BLaER1 treated with 17β-estradiol and CSF1 and Interleukin-3, amounts not matched to agents 10 nM and 100 nM (cell line): ENCODE measurements at regions not wholly inside any gene's neighbourhood (a gene's known extent, or its start where the extent isn't known, plus 50 kb on each side); places are given as distances from the start of the nearest gene placed in this dataset.

Source experiments
- H3K27ac ChIP-seq, 11 experiments: shearing (Covaris generic); formaldehyde crosslinking; 2 replicates each; pipeline ENCODE4 v1.8.1; 2022
- H3K27me3 ChIP-seq, 11 experiments: shearing (Covaris generic); formaldehyde crosslinking; 2 replicates each; pipeline ENCODE4 v1.8.1; 2022
- H3K36me3 ChIP-seq, 11 experiments: shearing (Covaris generic); formaldehyde crosslinking; 2 replicates each; pipeline ENCODE4 v1.8.1; 2022
- H3K4me1 ChIP-seq, 10 experiments: shearing (Covaris generic); formaldehyde crosslinking; 2 replicates each; pipeline ENCODE4 v1.8.1; 2022
- H3K4me2 ChIP-seq, 11 experiments: shearing (Covaris generic); formaldehyde crosslinking; 2 replicates each; pipeline ENCODE4 v1.8.1; 2022
- H3K4me3 ChIP-seq, 10 experiments: shearing (Covaris generic); formaldehyde crosslinking; 2 replicates each; pipeline ENCODE4 v1.8.1; 2022
- H3K9ac ChIP-seq, 11 experiments: shearing (Covaris generic); formaldehyde crosslinking; 2 replicates each; pipeline ENCODE4 v1.8.1; 2022
- H3K9me3 ChIP-seq, 11 experiments: shearing (Covaris generic); formaldehyde crosslinking; replicated peaks in 1 of 11; 2 replicates each; pipeline ENCODE4 v1.8.1; 2022
- H4K20me1 ChIP-seq, 11 experiments: shearing (Covaris generic); formaldehyde crosslinking; 2 replicates each; pipeline ENCODE4 v1.8.1; 2022
- Cebpa-rat ChIP-seq, 11 experiments: shearing (Covaris generic); IDR thresholded peaks; 2 replicates each; pipeline ENCODE4 v1.8.1; 2022

- Histone ChIP-seq H3K4me2 (no peak overlapping the region), H3K27ac (no peak overlapping the region), H3K27me3 (no peaks in the 10 kb centered on the region), H3K9me3 (peaks cover 7 to 36% (median 10%) of the 10 kb centered on the region in 11 experiments; a peak in 20 of 22 replicates), H3K36me3 (no peaks in the 10 kb centered on the region), H3K4me3 (no peak overlapping the region), H4K20me1 (no peaks in the 10 kb centered on the region), H3K9ac (no peak overlapping the region), H3K4me1 (0 out of 20 replicates have a peak, but pooled peaks cover 0 to 6% (median 0%) of the 10 kb centered on the region in 10 experiments)
- TF ChIP-seq Cebpa-rat (IDR thresholded peaks at IDR 0.05): no peak
Measured at GRCh38 chr10:58140691-58141347, 126.9 kb downstream of the IPMK start.

GRCh38 chr10:58140054-58140453 lies 127.6 kb downstream of the IPMK start:
- no peak overlapping the region for H3K4me2 ChIP-seq
- 0 out of 20 replicates have a peak, but pooled peaks cover 0 to 6% (median 0%) of the 10 kb centered on the region in 10 experiments for H3K4me1 ChIP-seq
- no peak for TF ChIP-seq Cebpa-rat (IDR thresholded peaks at IDR 0.05)
- H4K20me1 ChIP-seq: no peaks in the 10 kb centered on the region
- H3K27ac ChIP-seq: no peak overlapping the region
- peaks cover 7 to 34% (median 10%) of the 10 kb centered on the region in 11 experiments; a peak in 20 of 22 replicates for H3K9me3 ChIP-seq
- H3K36me3 ChIP-seq: no peaks in the 10 kb centered on the region
- no peaks in the 10 kb centered on the region for H3K27me3 ChIP-seq
- H3K4me3 ChIP-seq: no peak overlapping the region
- H3K9ac ChIP-seq: no peak overlapping the region

DNA sequence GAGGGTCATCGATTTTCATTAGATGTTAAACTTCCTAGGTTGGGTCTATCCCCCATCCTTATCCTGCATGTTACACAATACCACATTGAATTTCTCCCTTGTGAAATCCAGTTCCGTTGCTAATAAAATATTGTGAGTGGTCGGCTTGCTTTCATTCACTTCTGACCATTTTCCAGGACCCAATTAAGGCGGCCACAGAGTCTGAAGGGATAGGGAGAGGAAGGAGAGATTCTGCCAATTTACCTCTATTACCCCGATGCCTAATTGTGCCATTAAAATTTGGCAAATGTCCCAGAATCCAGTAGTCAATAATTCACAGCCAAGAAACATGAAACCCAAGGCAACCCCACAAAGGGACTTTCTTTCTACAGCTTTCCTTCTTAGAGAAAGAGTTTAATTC lies 129.9 kb downstream of the IPMK start:
- Histone ChIP-seq H3K4me3 (no peak overlapping the region), H3K27me3 (no peaks in the 10 kb centered on the region), H4K20me1 (no peaks in the 10 kb centered on the region), H3K4me1 (no peaks in the 10 kb centered on the region), H3K9ac (no peak overlapping the region), H3K36me3 (no peaks in the 10 kb centered on the region), H3K27ac (no peak overlapping the region), H3K4me2 (no peak overlapping the region), H3K9me3 (peaks cover 0 to 12% (median 0%) of the 10 kb centered on the region in 11 experiments; a peak in 4 of 22 replicates)
- no peak for TF ChIP-seq Cebpa-rat (IDR thresholded peaks at IDR 0.05)

DNA sequence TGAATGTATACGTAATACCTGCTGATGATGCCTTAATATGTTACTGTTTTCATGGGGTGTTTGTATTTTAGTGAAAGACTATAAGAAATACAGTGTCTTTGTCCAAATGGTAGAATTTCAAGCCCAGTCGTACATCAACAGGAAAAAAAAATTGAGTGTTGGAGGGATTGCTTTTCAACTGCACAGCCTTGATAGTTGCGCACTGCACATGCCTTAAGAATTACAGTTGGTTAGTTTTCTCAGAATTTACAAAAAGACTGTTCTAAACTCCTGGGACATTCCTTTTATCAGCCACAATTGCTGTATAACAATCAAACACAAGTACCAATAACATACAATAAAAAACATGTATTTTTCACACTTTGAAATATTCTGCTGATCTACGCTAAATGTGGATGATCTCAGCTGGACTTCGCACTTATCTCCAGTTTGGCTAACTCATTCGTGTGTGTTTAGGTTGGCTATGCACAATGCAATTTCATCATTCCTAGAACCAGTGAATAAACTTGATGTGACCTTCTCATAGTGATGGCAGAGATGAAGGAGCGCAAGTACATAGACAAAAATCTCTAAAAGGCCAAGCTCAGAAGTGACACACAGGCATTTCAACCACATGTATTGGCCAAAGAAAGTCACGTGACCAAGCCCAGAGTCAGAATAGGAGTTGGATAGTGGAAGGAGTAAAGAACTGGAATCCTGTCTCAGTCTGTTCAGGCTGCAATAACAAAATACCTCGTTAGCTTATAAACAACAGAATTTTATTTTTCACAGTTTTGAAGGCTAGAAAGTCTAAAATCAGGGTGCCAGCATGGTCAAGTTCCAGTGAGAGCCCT lies 152.3 kb downstream of the IPMK start:
- Histone ChIP-seq H3K36me3 (no peaks in the 10 kb centered on the region), H3K9ac (no peak overlapping the region), H4K20me1 (no peaks in the 10 kb centered on the region), H3K4me2 (no peak overlapping the region), H3K27me3 (no peaks in the 10 kb centered on the region), H3K27ac (no peak overlapping the region), H3K4me3 (no peak overlapping the region), H3K9me3 (no peaks in the 10 kb centered on the region), H3K4me1 (no peaks in the 10 kb centered on the region)
- TF ChIP-seq Cebpa-rat (IDR thresholded peaks at IDR 0.05): no peak

DNA sequence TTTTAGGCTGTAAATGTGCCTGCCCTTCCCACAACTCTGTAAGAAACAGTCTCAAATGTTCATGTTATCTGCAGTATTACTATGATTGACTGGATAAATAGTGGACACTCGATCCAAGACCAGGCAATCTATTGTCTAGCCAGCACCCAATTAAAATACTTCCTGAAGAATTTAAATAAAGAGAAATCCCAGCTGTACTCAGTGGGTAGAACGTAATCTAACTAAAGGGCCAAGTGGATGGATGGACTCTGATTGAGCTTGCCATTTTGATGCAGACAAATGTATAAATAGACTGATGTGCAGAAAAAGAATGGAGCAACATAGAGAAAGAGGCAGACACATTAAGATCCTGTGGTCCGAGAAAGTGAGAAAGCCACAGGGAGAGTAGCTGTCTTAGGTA lies 158.0 kb downstream of the IPMK start:
- Histone ChIP-seq H4K20me1 (no peaks in the 10 kb centered on the region), H3K36me3 (no peaks in the 10 kb centered on the region), H3K9me3 (peaks cover 0 to 11% (median 0%) of the 10 kb centered on the region in 11 experiments; a peak in 7 of 22 replicates), H3K27me3 (no peaks in the 10 kb centered on the region), H3K4me1 (no peaks in the 10 kb centered on the region), H3K4me2 (no peak overlapping the region), H3K27ac (no peak overlapping the region), H3K4me3 (no peak overlapping the region), H3K9ac (no peak overlapping the region)
- TF ChIP-seq Cebpa-rat (IDR thresholded peaks at IDR 0.05): no peak

GRCh38 chr10:58107506-58107905 lies 160.2 kb downstream of the IPMK start:
- no peak overlapping the region for H3K4me3 ChIP-seq
- H3K4me1 ChIP-seq: no peaks in the 10 kb centered on the region
- TF ChIP-seq Cebpa-rat (IDR thresholded peaks at IDR 0.05): no peak
- peaks cover 0 to 17% (median 4%) of the 10 kb centered on the region in 11 experiments; a peak in 12 of 22 replicates for H3K9me3 ChIP-seq
- H4K20me1 ChIP-seq: no peaks in the 10 kb centered on the region
- no peaks in the 10 kb centered on the region for H3K36me3 ChIP-seq
- H3K4me2 ChIP-seq: no peak overlapping the region
- H3K27ac ChIP-seq: no peak overlapping the region
- H3K27me3 ChIP-seq: no peaks in the 10 kb centered on the region
- H3K9ac ChIP-seq: no peak overlapping the region

DNA sequence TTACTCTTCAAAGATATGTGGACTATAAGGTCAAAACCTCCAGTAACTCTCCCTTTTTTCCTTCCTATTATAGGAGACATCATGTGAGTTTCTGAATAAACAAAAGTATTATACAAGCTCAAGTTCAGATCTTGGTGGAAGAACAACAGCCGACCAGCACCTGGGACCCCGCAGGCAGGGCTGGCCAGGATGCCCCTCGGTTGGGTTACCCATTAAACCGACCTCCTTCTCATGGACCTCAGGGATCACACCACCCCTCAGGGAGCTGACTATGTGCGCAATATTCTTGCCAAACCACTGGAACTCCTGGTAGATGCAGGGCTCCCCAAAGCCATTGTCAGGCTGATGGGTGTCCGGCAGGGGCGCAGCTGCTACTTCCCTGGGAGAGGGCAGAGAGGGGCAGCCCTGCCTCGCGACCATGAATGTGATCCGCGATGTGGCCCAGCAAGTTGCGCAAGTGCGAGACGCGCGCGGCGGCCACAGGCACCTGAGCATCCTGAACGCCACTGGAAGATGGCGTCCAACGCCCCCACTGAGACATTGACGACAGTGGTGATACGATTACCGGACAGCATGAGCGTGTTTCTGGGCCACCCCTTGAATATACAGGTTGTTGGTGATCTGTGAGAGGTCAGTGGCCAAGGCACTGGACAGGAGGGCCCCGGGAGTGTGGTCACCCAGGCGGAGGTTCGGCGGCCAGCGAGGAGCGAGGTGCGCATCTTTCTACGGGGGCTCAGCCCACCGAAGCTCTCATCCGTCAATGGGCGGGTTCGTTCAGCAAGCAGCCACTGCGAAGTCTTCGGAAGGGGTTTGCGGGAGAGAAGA lies 161.3 kb downstream of the IPMK start:
- Histone ChIP-seq H3K36me3 (no peaks in the 10 kb centered on the region), H3K4me3 (no peak overlapping the region), H3K4me2 (no peak overlapping the region), H3K9ac (no peak overlapping the region), H3K9me3 (peaks cover 0 to 22% (median 7%) of the 10 kb centered on the region in 11 experiments; a peak in 12 of 22 replicates), H3K4me1 (no peaks in the 10 kb centered on the region), H4K20me1 (no peaks in the 10 kb centered on the region), H3K27me3 (no peaks in the 10 kb centered on the region), H3K27ac (no peak overlapping the region)
- TF ChIP-seq Cebpa-rat (IDR thresholded peaks at IDR 0.05): no peak; a peak in 1 of 22 replicates

- Histone ChIP-seq H3K27ac (no peak overlapping the region), H3K9me3 (peaks cover 0 to 22% (median 7%) of the 10 kb centered on the region in 11 experiments; a peak in 12 of 22 replicates), H3K36me3 (no peaks in the 10 kb centered on the region), H3K27me3 (no peaks in the 10 kb centered on the region), H3K4me1 (no peaks in the 10 kb centered on the region), H4K20me1 (no peaks in the 10 kb centered on the region), H3K4me3 (no peak overlapping the region), H3K9ac (no peak overlapping the region), H3K4me2 (no peak overlapping the region)
- no peak for TF ChIP-seq Cebpa-rat (IDR thresholded peaks at IDR 0.05)
Measured at GRCh38 chr10:58104351-58104751, 163.3 kb downstream of the IPMK start.

DNA sequence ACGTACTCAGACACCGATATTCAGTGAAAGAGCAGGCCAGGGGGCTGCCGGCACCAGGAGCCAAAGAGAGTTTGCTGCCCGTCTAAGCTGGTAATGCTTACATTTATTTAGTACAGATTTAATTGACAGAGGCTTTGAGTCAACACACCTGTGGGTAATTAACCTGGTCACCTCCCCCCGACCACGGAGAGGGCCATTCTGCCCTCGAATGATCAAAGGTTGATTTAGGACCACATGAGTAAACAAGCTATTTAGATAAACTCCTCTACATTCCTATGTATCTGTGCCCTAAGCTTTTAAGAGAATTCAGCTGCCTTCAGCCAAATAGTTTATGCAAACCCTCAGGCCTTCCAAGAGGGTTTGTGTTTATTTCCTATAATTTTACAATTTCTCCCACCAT lies 164.8 kb downstream of the IPMK start:
- TF ChIP-seq Cebpa-rat (IDR thresholded peaks at IDR 0.05): no peak
- no peak overlapping the region for H3K9ac ChIP-seq

More for the DNA sequence above, 164.8 kb downstream of the IPMK start:
- Histone ChIP-seq H3K4me1 (no peaks in the 10 kb centered on the region), H3K9me3 (peaks cover 0 to 22% (median 7%) of the 10 kb centered on the region in 11 experiments; a peak in 12 of 22 replicates), H3K4me3 (no peak overlapping the region), H3K27me3 (no peaks in the 10 kb centered on the region), H4K20me1 (no peaks in the 10 kb centered on the region), H3K4me2 (no peak overlapping the region), H3K27ac (no peak overlapping the region), H3K36me3 (no peaks in the 10 kb centered on the region)
